GM19351 (cell line): ENCODE measurements at regions not wholly inside any gene's neighbourhood (a gene's known extent, or its start where the extent isn't known, plus 50 kb on each side); places are given as distances from the start of the nearest gene placed in this dataset.

ENCODE experiments used
- ATAC-seq: cut with Tn5 transposase; IDR thresholded peaks from one replicate; pipeline ENCODE4 v1.9.1; 2021; ENCODE audit warnings: mild to moderate bottlenecking, moderate library complexity; ENCODE audit not compliant: unreplicated experiment

GRCh38 chr4:106471151-106471550, 102.6 kb upstream of the GIMD1 start:
- ATAC-seq: no peak

DNA sequence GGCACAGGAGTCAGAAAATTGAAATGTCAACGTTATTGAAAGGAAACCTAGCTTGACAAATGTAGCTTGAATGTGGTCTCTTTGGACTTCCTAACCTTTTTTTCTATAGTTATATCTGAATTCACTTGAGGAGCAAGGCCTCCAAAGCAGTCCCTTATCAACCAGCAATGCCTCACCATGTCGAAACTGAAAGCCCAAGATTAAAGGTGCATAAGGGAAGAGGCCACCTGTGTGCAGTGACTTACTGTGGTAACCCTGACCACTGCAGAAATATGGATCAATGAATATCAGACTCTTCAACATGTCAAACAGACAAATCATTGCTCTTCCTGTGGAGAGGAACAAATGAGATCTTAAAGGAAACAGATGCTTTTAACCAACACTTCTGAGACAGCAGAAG, 95.0 kb upstream of the GIMD1 start:
- no peak for ATAC-seq

GRCh38 chr4:106454581-106454980, 86.0 kb upstream of the GIMD1 start:
- ATAC-seq: no peak

DNA sequence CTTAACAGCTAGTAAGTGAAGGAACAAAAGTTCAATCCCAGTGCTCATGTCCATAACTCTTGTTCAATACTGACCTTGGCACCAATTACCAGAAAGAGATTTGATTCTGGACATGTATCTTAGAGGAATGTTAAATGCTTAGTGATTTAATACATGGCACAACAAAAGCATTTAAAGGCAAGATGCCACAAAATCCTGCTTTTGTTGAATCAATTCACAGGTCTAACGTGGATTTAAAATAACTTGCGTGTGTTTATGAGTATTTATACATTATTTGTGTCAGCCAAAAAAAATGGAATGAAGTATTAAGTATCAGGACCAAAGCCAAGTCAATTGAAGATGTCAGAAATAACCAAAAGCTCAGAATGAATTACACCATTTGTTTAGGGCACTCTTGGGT, 85.4 kb upstream of the GIMD1 start:
- no peak for ATAC-seq

- no peak for ATAC-seq
Measured at GRCh38 chr4:106451091-106451490, 82.5 kb upstream of the GIMD1 start.

- no peak for ATAC-seq
Measured at GRCh38 chr4:106450249-106450648, 81.7 kb upstream of the GIMD1 start.

DNA sequence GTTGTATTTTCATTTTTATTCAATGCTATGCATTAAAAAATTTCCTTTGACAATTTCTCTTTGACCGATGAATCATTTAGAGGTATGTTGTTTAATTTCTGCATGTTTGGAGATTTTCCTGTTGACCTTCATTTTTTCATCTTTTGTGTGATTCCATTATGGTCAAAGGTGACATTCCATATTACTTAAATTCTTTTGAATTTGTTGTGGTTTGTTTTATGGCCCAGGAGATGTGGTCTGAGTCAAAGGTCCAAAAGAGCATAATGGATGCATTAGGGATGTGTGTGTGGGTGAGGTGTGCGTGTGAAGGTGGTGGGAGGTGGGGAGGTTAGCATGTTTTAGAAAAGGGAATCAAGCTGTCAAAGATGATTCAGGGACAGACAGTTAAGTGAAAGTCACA, 76.0 kb upstream of the GIMD1 start:
- ATAC-seq: no peak

DNA sequence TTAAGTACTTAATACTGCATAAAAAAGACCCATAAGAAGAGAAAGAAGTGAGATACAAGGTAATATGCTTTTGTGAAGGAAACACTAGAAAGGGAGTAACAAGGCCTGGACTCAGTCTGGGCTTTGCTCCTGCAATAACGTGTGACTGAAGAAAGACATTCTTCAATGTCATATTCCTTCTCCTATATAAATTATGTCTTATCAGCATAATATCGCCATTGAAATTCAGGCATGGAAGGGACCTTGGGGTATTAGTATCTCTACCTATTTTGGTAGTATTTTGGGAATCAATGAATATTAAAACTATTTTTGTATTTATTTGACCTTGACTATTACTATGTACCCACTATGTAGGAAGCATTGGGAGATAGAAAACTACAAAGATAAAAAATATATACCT, 62.2 kb upstream of the GIMD1 start:
- no peak for ATAC-seq

DNA sequence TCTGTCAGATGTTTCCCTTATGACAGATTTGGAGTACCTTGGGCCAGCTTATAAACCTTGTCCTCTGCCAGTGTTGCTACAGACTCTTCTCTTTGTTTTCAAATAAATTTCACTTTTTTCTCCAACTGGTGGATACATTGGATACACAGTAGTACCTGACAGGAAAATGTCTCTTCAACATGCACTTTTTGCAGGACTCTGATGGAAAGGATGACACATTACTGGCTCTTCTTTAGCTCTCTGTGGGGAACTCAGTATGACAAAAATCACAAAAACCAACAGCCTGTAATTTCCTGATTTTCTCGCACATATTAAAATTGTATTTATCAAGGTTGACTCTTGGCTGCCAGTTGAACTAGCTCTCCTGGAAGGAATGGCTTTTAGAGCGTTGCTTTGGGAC, 61.3 kb upstream of the GIMD1 start:
- ATAC-seq: no peak

DNA sequence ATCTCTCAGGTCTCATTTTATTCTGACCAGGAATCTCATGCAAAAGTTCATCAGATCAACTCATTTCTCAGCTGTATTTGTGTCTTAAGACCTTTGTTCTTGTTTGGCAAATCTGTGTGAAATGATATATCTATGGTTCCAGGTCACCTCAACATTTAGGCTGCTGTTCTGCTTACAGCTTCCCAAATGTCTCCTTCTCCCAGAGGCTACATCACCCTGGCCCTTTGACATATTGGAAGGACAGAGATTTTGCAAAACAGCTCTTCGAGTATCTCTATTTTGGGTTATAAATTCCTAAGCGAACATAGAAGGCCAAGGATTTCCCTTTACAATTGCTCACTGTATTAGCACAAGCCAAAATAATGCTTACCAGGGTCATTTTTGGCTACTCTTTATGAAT, 57.5 kb upstream of the GIMD1 start:
- ATAC-seq: no peak

- no peak for ATAC-seq
Measured at GRCh38 chr4:106425576-106425975, 57.0 kb upstream of the GIMD1 start.

DNA sequence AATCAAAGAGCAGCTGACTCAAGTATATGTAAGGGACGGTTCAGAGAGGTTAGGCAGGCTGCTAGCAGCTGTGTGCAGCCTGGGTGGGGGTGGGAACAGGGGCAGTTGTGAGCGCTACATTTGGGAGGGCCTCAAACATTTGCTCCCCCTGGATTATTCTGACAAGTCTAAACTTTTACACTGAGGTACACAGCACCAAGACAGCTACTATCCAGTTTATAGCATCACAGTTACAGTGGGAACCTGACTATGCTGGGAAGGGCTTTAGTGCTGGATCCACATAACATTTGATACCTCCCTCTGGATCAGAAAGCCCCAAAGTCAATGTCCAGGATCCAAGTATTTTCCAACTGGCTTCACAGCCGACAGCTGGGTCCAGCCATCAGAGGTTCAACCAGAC, 55.8 kb upstream of the GIMD1 start:
- ATAC-seq: no peak

GRCh38 chr4:106423791-106424190, 55.2 kb upstream of the GIMD1 start:
- ATAC-seq: no peak

- no peak for ATAC-seq
Measured at GRCh38 chr4:106422766-106423165, 54.2 kb upstream of the GIMD1 start.

DNA sequence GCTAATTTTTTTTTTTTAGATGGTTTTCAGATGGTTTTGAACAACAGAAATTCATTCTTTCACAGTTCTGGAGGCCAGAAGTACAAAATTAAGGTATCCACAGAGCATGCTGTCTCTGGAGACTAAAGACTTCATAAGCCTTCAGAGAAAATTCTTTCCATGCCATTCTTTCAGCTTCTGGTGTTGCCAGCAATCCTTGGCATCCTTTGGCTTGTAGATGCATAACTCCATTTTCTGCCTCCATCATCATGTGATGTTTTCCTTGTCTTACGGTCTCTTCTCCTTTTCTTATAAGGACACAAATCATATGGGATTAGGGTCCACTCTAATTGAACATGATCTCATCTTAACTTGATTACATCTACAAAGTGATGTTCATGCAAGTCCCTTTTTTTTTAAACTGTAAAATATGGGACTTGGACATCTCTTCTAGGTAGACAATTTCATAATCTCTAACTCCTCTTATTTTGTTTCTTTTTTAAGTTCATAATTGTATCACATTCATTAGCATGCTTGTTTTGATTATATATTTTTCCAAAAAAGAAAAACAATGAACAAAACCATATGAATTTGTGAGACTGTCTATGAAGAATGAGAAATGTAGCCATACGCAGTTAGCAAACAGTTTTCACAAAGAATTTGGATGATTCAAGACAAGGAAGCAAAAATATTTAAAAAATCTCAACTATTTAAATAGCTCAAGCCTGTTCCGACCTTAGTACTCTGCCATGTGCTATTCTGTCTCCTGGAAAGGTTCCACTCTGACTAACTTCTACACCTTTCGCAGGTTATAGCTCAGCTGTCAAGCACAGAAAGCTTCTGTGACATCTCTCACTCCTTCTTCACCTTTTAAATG, 53.1 kb upstream of the GIMD1 start:
- ATAC-seq: no peak

- ATAC-seq: no peak
Measured at GRCh38 chr4:106418444-106418843, 49.9 kb upstream of the GIMD1 start.
